Adipocyte (in vitro differentiated cells): ENCODE measurements at regions not wholly inside any gene's neighbourhood (a gene's known extent, or its start where the extent isn't known, plus 50 kb on each side); places are given as distances from the start of the nearest gene placed in this dataset.

Experiments used
- DNase-seq: peaks from one replicate; pipeline ENCODE4 v3.0.0-alpha.2; 2015; ENCODE audit warnings: low read depth
- H3K27me3 ChIP-seq: replicated peaks from 2 replicates; pipeline ENCODE4 v1.7.0; 2013; ENCODE audit warnings: mild to moderate bottlenecking, low read length, moderate library complexity; ENCODE audit not compliant: control insufficient read depth, insufficient read depth
- H3K36me3 ChIP-seq: 2 replicates; pipeline ENCODE4 v1.7.0; 2013; ENCODE audit warnings: low read length, mild to moderate bottlenecking, moderate library complexity; ENCODE audit not compliant: control insufficient read depth, insufficient read depth, severe bottlenecking
- H3K4me1 ChIP-seq: 2 replicates; pipeline ENCODE4 v1.7.0; 2013; ENCODE audit warnings: mild to moderate bottlenecking, low read length, moderate library complexity; ENCODE audit not compliant: control insufficient read depth, insufficient read depth
- H3K4me3 ChIP-seq: 2 replicates; pipeline ENCODE4 v1.7.0; 2013; ENCODE audit warnings: mild to moderate bottlenecking, low read length, moderate library complexity
- H3K9ac ChIP-seq: 2 replicates; pipeline ENCODE4 v1.7.0; 2013; ENCODE audit warnings: mild to moderate bottlenecking, low read length, moderate library complexity
- H3K9me3 ChIP-seq: 2 replicates; pipeline ENCODE4 v1.7.0; 2013; ENCODE audit warnings: mild to moderate bottlenecking, low read length, moderate library complexity; ENCODE audit not compliant: control insufficient read depth

DNA sequence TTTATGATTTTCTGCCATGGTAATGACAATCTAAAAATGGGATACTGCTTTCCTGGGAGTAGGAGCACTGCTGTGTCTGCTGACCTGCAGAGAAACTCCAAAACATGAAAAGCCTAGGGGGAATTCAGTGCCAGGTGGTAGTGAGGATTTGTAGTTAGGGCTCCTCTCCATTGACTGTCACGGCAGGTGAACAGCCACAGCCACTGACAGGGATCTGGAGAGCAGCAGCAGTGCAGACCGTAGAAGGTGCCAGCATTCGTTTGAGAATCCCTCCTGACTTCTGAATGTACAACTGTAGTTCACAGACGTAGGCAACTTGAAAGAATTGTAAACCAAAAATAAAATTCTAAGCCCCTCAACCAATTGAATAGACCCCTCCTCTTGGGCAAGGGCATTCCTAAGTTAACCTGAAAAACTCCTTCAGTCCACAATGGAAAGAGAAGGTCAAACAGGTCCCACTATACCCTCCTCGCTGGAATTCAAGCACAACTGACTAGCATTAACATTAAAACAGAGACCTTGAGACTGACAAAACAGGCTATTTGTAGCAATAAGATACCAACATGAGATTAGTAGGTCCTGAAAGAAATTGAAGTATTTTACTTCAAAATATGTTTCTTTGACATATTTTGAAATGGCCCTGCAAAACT, 1328.8 kb downstream of the OLFM4 start:
- DNase-seq: no peak
- Histone ChIP-seq H3K4me1 (no peaks in the 10 kb centered on the region), H3K9ac (no peak overlapping the region), H3K4me3 (no peak overlapping the region), H3K9me3 (peaks cover 4% of the 10 kb centered on the region), H3K27me3 (no peaks in the 10 kb centered on the region), H3K36me3 (no peaks in the 10 kb centered on the region)

- no peak overlapping the region for H3K9ac ChIP-seq
- H3K4me3 ChIP-seq: no peak overlapping the region
- H3K27me3 ChIP-seq: no peaks in the 10 kb centered on the region
- H3K9me3 ChIP-seq: peaks cover 4% of the 10 kb centered on the region
- no peak for DNase-seq
- no peaks in the 10 kb centered on the region for H3K36me3 ChIP-seq
- no peaks in the 10 kb centered on the region for H3K4me1 ChIP-seq
These were observed 1332.8 kb downstream of the OLFM4 start for GRCh38 chr13:54361460-54361859.

DNA sequence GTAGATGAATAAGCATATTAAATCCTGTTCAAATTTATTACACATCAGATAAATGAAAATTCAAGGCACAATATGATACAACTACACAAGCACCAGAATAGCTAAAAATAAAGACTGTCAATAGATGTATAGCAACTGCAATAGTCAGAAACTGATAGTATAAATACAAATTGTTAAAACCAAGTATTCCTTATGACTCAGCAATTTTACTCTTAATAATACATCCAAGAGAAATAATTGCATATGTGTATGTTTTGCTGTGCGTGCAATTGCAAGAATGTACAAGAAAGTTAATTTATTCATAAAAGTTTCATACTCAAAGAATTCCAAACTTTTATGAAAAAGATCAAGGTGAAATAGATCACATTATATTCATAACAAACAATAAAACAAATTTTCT, 1338.1 kb downstream of the OLFM4 start:
- no peaks in the 10 kb centered on the region for H3K36me3 ChIP-seq
- H3K4me1 ChIP-seq: no peaks in the 10 kb centered on the region
- H3K4me3 ChIP-seq: no peak overlapping the region
- H3K27me3 ChIP-seq: no peaks in the 10 kb centered on the region
- no peak overlapping the region for H3K9ac ChIP-seq
- no peaks in the 10 kb centered on the region for H3K9me3 ChIP-seq
- DNase-seq: no peak

GRCh38 chr13:54367639-54368271, 1339.1 kb downstream of the OLFM4 start:
- Histone ChIP-seq H3K9me3 (no peaks in the 10 kb centered on the region), H3K27me3 (no peaks in the 10 kb centered on the region), H3K9ac (no peak overlapping the region), H3K36me3 (no peaks in the 10 kb centered on the region), H3K4me1 (no peaks in the 10 kb centered on the region), H3K4me3 (no peak overlapping the region)
- no peak for DNase-seq

- Histone ChIP-seq H3K4me1 (no peaks in the 10 kb centered on the region), H3K9ac (no peak overlapping the region), H3K27me3 (no peaks in the 10 kb centered on the region), H3K4me3 (no peak overlapping the region), H3K9me3 (no peaks in the 10 kb centered on the region), H3K36me3 (no peaks in the 10 kb centered on the region)
- no peak for DNase-seq
These were observed 1339.8 kb downstream of the OLFM4 start for GRCh38 chr13:54368387-54368786.

GRCh38 chr13:54373211-54373610, 1344.6 kb downstream of the OLFM4 start:
- Histone ChIP-seq H3K9ac (no peak overlapping the region), H3K36me3 (no peaks in the 10 kb centered on the region), H3K9me3 (no peaks in the 10 kb centered on the region), H3K4me3 (no peak overlapping the region), H3K4me1 (no peaks in the 10 kb centered on the region), H3K27me3 (no peaks in the 10 kb centered on the region)
- DNase-seq: no peak

GRCh38 chr13:54379461-54379860, 1350.8 kb downstream of the OLFM4 start:
- no peaks in the 10 kb centered on the region for H3K27me3 ChIP-seq

GRCh38 chr13:54383604-54384003, 1355.0 kb downstream of the OLFM4 start:
- H3K4me1 ChIP-seq: no peaks in the 10 kb centered on the region
- H3K36me3 ChIP-seq: no peaks in the 10 kb centered on the region
- H3K27me3 ChIP-seq: no peaks in the 10 kb centered on the region
- peaks cover 17% of the 10 kb centered on the region for H3K9me3 ChIP-seq
- DNase-seq: no peak
- no peak overlapping the region for H3K9ac ChIP-seq
- H3K4me3 ChIP-seq: no peak overlapping the region

More at GRCh38 chr13:54379461-54379860, 1350.8 kb downstream of the OLFM4 start:
- DNase-seq: no peak
- Histone ChIP-seq H3K4me3 (no peak overlapping the region), H3K9me3 (peaks cover 5% of the 10 kb centered on the region), H3K36me3 (no peaks in the 10 kb centered on the region), H3K9ac (no peak overlapping the region), H3K4me1 (no peaks in the 10 kb centered on the region)

DNA sequence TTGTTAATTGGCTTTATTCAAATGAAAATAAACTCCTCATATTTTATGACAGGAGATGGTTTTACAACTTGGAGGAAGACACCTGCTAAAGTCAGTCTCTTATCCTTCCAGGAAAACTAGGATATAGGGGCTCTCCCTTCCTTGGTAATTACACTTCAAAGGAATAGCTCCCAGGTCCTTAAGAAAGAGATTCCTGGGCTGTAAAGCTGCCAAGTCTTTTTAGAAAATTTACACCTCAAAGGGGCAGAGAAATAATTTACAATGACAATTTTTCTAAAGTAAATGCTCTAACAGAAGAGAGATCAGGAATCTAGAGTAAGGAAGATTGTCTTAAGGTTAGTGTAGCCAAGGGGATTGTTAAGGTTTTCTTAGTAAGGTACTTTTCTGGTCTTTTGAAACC, 1359.0 kb downstream of the OLFM4 start:
- H3K4me3 ChIP-seq: no peak overlapping the region
- H3K9me3 ChIP-seq: peaks cover 12% of the 10 kb centered on the region
- H3K27me3 ChIP-seq: no peaks in the 10 kb centered on the region
- no peak for DNase-seq
- H3K4me1 ChIP-seq: no peaks in the 10 kb centered on the region
- no peak overlapping the region for H3K9ac ChIP-seq
- no peaks in the 10 kb centered on the region for H3K36me3 ChIP-seq

GRCh38 chr13:54390841-54391240, 1362.2 kb downstream of the OLFM4 start:
- no peak for DNase-seq
- no peaks in the 10 kb centered on the region for H3K27me3 ChIP-seq
- H3K4me1 ChIP-seq: no peaks in the 10 kb centered on the region
- H3K36me3 ChIP-seq: no peaks in the 10 kb centered on the region
- no peak overlapping the region for H3K4me3 ChIP-seq
- no peak overlapping the region for H3K9ac ChIP-seq
- H3K9me3 ChIP-seq: peaks cover 12% of the 10 kb centered on the region

DNA sequence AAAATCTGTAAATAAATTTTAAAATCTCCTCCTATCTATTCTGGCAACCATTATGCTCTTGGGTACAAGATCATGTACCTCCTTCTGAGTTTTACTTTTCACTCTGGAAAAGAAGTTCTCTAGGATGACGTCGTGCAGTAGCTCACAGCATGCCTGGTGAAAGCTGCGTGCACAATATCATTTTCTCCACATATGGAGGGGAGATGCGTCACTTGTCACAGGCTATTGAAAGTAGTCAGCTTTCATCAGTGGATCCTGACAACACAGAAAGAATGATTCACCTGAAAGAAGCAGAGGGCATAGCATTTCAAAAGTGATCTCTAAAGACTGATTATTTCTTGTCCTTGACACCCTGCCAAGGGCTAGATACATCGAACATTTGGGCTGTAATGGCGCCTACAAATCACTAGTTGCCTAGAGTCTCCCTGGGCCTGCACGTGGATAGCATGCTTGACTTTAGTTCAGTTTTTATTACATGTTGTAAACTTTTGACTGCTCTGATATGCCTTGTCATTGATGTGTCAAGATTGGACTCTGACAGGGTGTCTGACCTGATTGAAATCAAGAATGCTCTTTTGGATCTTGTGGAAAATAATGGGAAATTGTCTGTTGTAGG, 1365.6 kb downstream of the OLFM4 start:
- Histone ChIP-seq H3K9ac (no peak overlapping the region), H3K9me3 (no peaks in the 10 kb centered on the region), H3K27me3 (no peaks in the 10 kb centered on the region), H3K4me3 (no peak overlapping the region), H3K4me1 (no peaks in the 10 kb centered on the region), H3K36me3 (no peaks in the 10 kb centered on the region)
- DNase-seq: no peak
